ENCODE measurements at regions not wholly inside any gene's neighbourhood (a gene's known extent, or its start where the extent isn't known, plus 50 kb on each side); places are given as distances from the start of the nearest gene placed in this dataset.

- no peak for TF ChIP-seq CTCF (IDR thresholded peaks at IDR 0.05; ENCODE audit: low read length, missing control alignments)
- DNase-seq (ENCODE audit: low read depth), result no peak
- H3K4me3 ChIP-seq (replicated peaks; ENCODE audit: low read depth, low read length), result no peak overlapping the region
Measured at GRCh38 chr1:114214016-114214415, 60.3 kb upstream of the SYT6 start.

GRCh38 chr1:114209971-114210370 is 56.3 kb upstream of the SYT6 start:
- DNase-seq (ENCODE audit: low read depth), result no peak
- TF ChIP-seq CTCF (IDR thresholded peaks at IDR 0.05; ENCODE audit: low read length, missing control alignments), result no peak
- no peak overlapping the region for H3K4me3 ChIP-seq (replicated peaks; ENCODE audit: low read depth, low read length)

- H3K4me3 ChIP-seq (replicated peaks; ENCODE audit: low read depth, low read length), result no peak overlapping the region
- TF ChIP-seq CTCF (IDR thresholded peaks at IDR 0.05; ENCODE audit: low read length, missing control alignments), result no peak
- no peak for DNase-seq (ENCODE audit: low read depth)
Measured at GRCh38 chr1:114208714-114209113, 55.0 kb upstream of the SYT6 start.

GRCh38 chr1:114208106-114208505 is 54.4 kb upstream of the SYT6 start:
- H3K4me3 ChIP-seq (replicated peaks; ENCODE audit: low read depth, low read length), result no peak overlapping the region
- no peak for TF ChIP-seq CTCF (IDR thresholded peaks at IDR 0.05; ENCODE audit: low read length, missing control alignments)
- DNase-seq (ENCODE audit: low read depth), result no peak

GRCh38 chr1:114207635-114208034 is 54.0 kb upstream of the SYT6 start:
- H3K4me3 ChIP-seq (replicated peaks; ENCODE audit: low read depth, low read length), result no peak overlapping the region
- no peak for DNase-seq (ENCODE audit: low read depth)
- no peak for TF ChIP-seq CTCF (IDR thresholded peaks at IDR 0.05; ENCODE audit: low read length, missing control alignments)

GRCh38 chr1:114206392-114206791 is 52.7 kb upstream of the SYT6 start:
- no peak for TF ChIP-seq CTCF (IDR thresholded peaks at IDR 0.05; ENCODE audit: low read length, missing control alignments)
- H3K4me3 ChIP-seq (replicated peaks; ENCODE audit: low read depth, low read length), result no peak overlapping the region
- no peak for DNase-seq (ENCODE audit: low read depth)

GRCh38 chr1:114203595-114204128 is 50.0 kb upstream of the SYT6 start:
- no peak overlapping the region for H3K4me3 ChIP-seq (replicated peaks; ENCODE audit: low read depth, low read length)
- DNase-seq (ENCODE audit: low read depth), result no peak
- TF ChIP-seq CTCF (IDR thresholded peaks at IDR 0.05; ENCODE audit: low read length, missing control alignments), result no peak

Measured in fibroblast of pulmonary artery (primary cell).